OCI-LY7 (cell line): ENCODE measurements at regions not wholly inside any gene's neighbourhood (a gene's known extent, or its start where the extent isn't known, plus 50 kb on each side); places are given as distances from the start of the nearest gene placed in this dataset.
"Not testable (repeated sequence)": the region's sequence is repeated elsewhere in the genome, so short reads cannot be mapped to it uniquely, and the experiment has no call there.

ENCODE experiments used
- BruUV-seq: library from RNA; stranded (reverse); fragments of 400-500 nt; replicated peaks from 2 replicates; lab custom pipeline; 2021; lab: Mats Ljungman, UMichigan
- CTCF ChIA-PET: fragments of 300-600 bp; sonication (Branson Sonifier 250); formaldehyde crosslinking; loops from one replicate; lab custom pipeline; 2022; ENCODE audit warnings: antibody characterized with exemption; ENCODE audit not compliant: unreplicated experiment; lab: Charles Lee
- POLR2A ChIA-PET: fragments of 300-600 bp; sonication (Branson Sonifier 250); formaldehyde crosslinking; loops from one replicate; lab custom pipeline; 2022; ENCODE audit warnings: antibody characterized with exemption; lab: Charles Lee
- DNase-seq: peaks from one replicate; pipeline ENCODE4 v3.0.0-alpha.2; 2015; ENCODE audit warnings: low spot score
- H2AFZ ChIP-seq: fragments of 200-600 bp; sonication (generic), shearing (Covaris generic); 2 replicates; pipeline ENCODE4 v1.6.1; 2014; ENCODE audit warnings: mild to moderate bottlenecking, antibody characterized with exemption, low read length, moderate library complexity
- H3K27ac ChIP-seq: fragments of 200-600 bp; sonication (generic); 2 replicates; pipeline ENCODE4 v1.5.1; 2014; ENCODE audit warnings: mixed run types, low read depth, mild to moderate bottlenecking, moderate library complexity, low read length, inconsistent platforms; ENCODE audit not compliant: poor library complexity, severe bottlenecking
- H3K36me3 ChIP-seq: fragments of 200-600 bp; sonication (generic); 2 replicates; pipeline ENCODE4 v1.6.1; 2014; ENCODE audit warnings: mild to moderate bottlenecking, antibody characterized with exemption, low read length, moderate library complexity, mixed read lengths; ENCODE audit not compliant: insufficient read depth
- H3K4me1 ChIP-seq: fragments of 200-600 bp; sonication (generic); 2 replicates; pipeline ENCODE4 v1.5.1; 2014; ENCODE audit warnings: mild to moderate bottlenecking, low read length; ENCODE audit not compliant: insufficient read depth, poor library complexity, severe bottlenecking
- H3K4me2 ChIP-seq: fragments of 200-600 bp; sonication (generic); 2 replicates; pipeline ENCODE4 v1.6.1; 2014; ENCODE audit warnings: mild to moderate bottlenecking, low read length
- H3K4me3 ChIP-seq: fragments of 200-600 bp; sonication (generic); 2 replicates; pipeline ENCODE4 v1.5.1; 2014; ENCODE audit warnings: mild to moderate bottlenecking, low read depth, low read length; ENCODE audit not compliant: poor library complexity, severe bottlenecking
- H3K79me2 ChIP-seq: fragments of 200-600 bp; sonication (generic); 2 replicates; pipeline ENCODE4 v1.6.1; 2016; ENCODE audit warnings: low read depth, mild to moderate bottlenecking, low read length, moderate library complexity, mixed read lengths; ENCODE audit not compliant: insufficient read depth
- H3K9me2 ChIP-seq: fragments of 200-600 bp; sonication (generic); 2 replicates; pipeline ENCODE4 v1.6.1; 2016; ENCODE audit warnings: mild to moderate bottlenecking, low read length, mixed read lengths; ENCODE audit not compliant: insufficient read depth
- H3K9me3 ChIP-seq: fragments of 200-600 bp; sonication (generic); 2 replicates; pipeline ENCODE4 v1.6.1; 2014; ENCODE audit warnings: mild to moderate bottlenecking, mixed run types, low read length, mixed read lengths
- H4K20me1 ChIP-seq: fragments of 200-600 bp; sonication (generic); 2 replicates; pipeline ENCODE4 v1.6.1; 2014; ENCODE audit warnings: mild to moderate bottlenecking, antibody characterized with exemption, low read length, moderate library complexity, mixed read lengths; ENCODE audit not compliant: insufficient read depth
- CTCF ChIP-seq: fragments of 200-600 bp; sonication (generic); conservative IDR thresholded peaks from 2 replicates; pipeline ENCODE4 v1.5.1; 2014; ENCODE audit warnings: mild to moderate bottlenecking, antibody characterized with exemption, low read length, moderate library complexity, mixed read lengths
- EZH2phosphoT487 ChIP-seq: fragments of 200-600 bp; sonication (generic); IDR thresholded peaks from 2 replicates; pipeline ENCODE4 v1.6.1; 2018; ENCODE audit warnings: low read depth, borderline replicate concordance, mild to moderate bottlenecking, mixed run types, antibody characterized with exemption, low read length, moderate library complexity, mixed read lengths
- intact Hi-C: fragments of 100-400 bp; cut with micrococcal nuclease; formaldehyde crosslinking; loops from one replicate; pipeline ENCODE4 v1.10.0; 2022; ENCODE audit not compliant: unreplicated experiment

DNA sequence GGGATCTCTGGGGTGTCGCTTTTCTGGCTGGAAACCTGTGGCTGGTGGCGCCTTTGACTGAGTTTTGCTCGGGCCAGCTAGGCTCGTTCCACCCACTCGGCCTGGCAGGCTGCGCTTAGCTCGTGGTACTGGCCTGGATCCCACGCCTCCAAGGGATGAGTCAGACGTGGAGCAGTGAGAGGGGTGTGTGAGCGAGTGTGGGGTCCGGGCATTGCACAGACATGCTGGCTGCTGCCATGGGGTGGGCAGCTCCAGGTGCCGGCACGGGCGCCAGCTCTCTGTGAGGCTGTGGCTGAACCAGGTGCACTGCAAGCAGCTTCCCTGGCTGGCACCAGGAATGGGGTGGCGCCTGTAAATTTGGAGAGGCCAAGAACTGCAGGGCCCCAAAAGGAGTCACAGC, 63.1 kb upstream of the CACNA2D1 start:
- Histone ChIP-seq H3K27ac (no peak overlapping the region), H3K9me2 (no peaks in the 10 kb centered on the region), H3K79me2 (no peaks in the 10 kb centered on the region), H3K4me2 (no peak overlapping the region), H3K4me1 (no peaks in the 10 kb centered on the region), H3K4me3 (no peak overlapping the region), H3K9me3 (no peaks in the 10 kb centered on the region), H2AFZ (no peak overlapping the region), H4K20me1 (no peaks in the 10 kb centered on the region), H3K36me3 (no peaks in the 10 kb centered on the region)
- ChIA-PET CTCF (no interaction called here), POLR2A (no interaction called here)
- DNase-seq: no peak
- TF ChIP-seq EZH2phosphoT487: no peak
- no peak for TF ChIP-seq CTCF
- BruUV-seq: no TSS peak
- intact Hi-C loops: no loop called here

- no peak for DNase-seq
- Histone ChIP-seq H3K79me2 (no peaks in the 10 kb centered on the region), H3K9me3 (no peaks in the 10 kb centered on the region), H3K4me1 (no peaks in the 10 kb centered on the region), H3K4me2 (no peak overlapping the region), H3K4me3 (no peak overlapping the region), H3K36me3 (no peaks in the 10 kb centered on the region), H3K9me2 (no peaks in the 10 kb centered on the region), H3K27ac (no peak overlapping the region), H2AFZ (no peak overlapping the region), H4K20me1 (no peaks in the 10 kb centered on the region)
- no TSS peak for BruUV-seq
- POLR2A ChIA-PET: no interaction called here
- intact Hi-C loops: no loop called here
- CTCF ChIA-PET: no interaction called here
- TF ChIP-seq CTCF: no peak
- no peak for TF ChIP-seq EZH2phosphoT487
These were observed 62.6 kb upstream of the CACNA2D1 start for GRCh38 chr7:82506208-82506607.

GRCh38 chr7:82501346-82501745, 57.8 kb upstream of the CACNA2D1 start:
- no TSS peak for BruUV-seq
- POLR2A ChIA-PET: no interaction called here
- H3K4me3 ChIP-seq: no peak overlapping the region
- no peaks in the 10 kb centered on the region for H3K9me3 ChIP-seq
- CTCF ChIA-PET: no interaction called here
- H3K79me2 ChIP-seq: no peaks in the 10 kb centered on the region
- H3K27ac ChIP-seq: no peak overlapping the region
- intact Hi-C loops: no loop called here
- no peak overlapping the region for H2AFZ ChIP-seq
- no peaks in the 10 kb centered on the region for H3K9me2 ChIP-seq
- DNase-seq: no peak
- no peaks in the 10 kb centered on the region for H4K20me1 ChIP-seq
- H3K36me3 ChIP-seq: no peaks in the 10 kb centered on the region
- TF ChIP-seq EZH2phosphoT487 (no peak), CTCF (no peak)
- H3K4me1 ChIP-seq: no peaks in the 10 kb centered on the region
- H3K4me2 ChIP-seq: no peak overlapping the region

DNA sequence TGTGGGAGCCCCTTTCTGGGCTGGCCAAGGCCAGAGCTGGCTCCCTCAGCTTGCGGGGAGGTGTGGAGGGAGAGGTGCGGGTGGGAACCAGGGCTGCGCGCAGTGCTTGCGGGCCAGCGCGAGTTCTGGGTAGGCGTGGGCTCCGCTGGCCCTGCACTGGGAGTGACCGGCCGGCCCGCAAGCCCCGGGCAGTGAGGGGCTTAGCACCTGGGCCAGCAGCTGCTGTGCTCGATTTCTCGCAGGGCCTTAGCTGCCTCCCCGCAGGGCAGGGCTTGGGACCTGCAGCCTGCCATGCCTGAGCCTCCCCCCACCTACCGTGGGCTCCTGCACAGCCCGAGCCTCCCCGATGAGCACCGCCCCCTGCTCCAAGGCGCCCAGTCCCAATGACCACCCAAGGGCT, 56.0 kb upstream of the CACNA2D1 start:
- BruUV-seq, H3K9me2 ChIP-seq, H2AFZ ChIP-seq, intact Hi-C loops, H3K4me3 ChIP-seq, H3K79me2 ChIP-seq, H3K9me3 ChIP-seq, H3K36me3 ChIP-seq, H4K20me1 ChIP-seq, H3K4me1 ChIP-seq, H3K4me2 ChIP-seq, DNase-seq, CTCF ChIA-PET, H3K27ac ChIP-seq: not testable (repeated sequence)
- POLR2A ChIA-PET: interaction anchor here (1.0 kb wide), 1 partner anchor 24 kb away, joined by 3 read pairs; no protein-coding TSS in a partner anchor
